ENCODE measurements at regions not wholly inside any gene's neighbourhood (a gene's known extent, or its start where the extent isn't known, plus 50 kb on each side); places are given as distances from the start of the nearest gene placed in this dataset.
"Not testable (repeated sequence)": the region's sequence is repeated elsewhere in the genome, so short reads cannot be mapped to it uniquely, and the experiment has no call there.

DNA sequence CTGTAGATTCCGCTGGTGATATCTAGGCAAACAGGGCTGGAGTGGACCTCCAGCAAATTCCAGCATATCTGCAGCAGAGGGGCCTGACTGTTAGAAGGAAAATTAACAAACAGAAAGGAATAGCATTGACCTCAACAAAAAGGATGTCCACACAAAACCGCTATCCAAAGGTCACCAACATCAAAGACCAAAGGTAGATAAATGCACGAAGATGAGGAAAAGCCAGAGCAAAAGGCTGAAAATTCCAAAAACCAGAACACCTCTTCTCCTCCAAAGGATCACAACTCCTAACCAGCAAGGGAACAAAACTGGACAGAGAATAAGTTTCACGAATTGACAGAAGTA is 134.8 kb upstream of the HS3ST4 start:
- H3K9me3 ChIP-seq (ENCODE audit: control insufficient read depth in 1 of 2, insufficient read depth in 1 of 2, low read depth in 1 of 2, low read length in 2 of 2); H3K36me3 ChIP-seq (ENCODE audit: control insufficient read depth in 1 of 2, insufficient read depth in 2 of 2, low read length in 2 of 2); H3K9me2 ChIP-seq (ENCODE audit: insufficient read depth); RAD21 ChIA-PET (ENCODE audit: low non-redundant PET in 1 of 2, low total read pairs in 2 of 2, uncharacterized antibody in 2 of 2, unreplicated experiment in 2 of 2); H3K4me3 ChIP-seq (replicated peaks in 1 of 2; ENCODE audit: low read depth in 1 of 2, low read length in 2 of 2); BruUV-seq (replicated peaks); H3K4me2 ChIP-seq (ENCODE audit: low read length); ATAC-seq; H3K27ac ChIP-seq (ENCODE audit: low read depth, low read length); DNase-seq (ENCODE audit: low read depth, low spot score); POLR2A ChIA-PET; H4K20me1 ChIP-seq (ENCODE audit: insufficient read depth); H2AFZ ChIP-seq (ENCODE audit: low read depth, low read length, poor library complexity, severe bottlenecking); H3K79me2 ChIP-seq (ENCODE audit: insufficient read depth, low read length); intact Hi-C loops (cut with micrococcal nuclease); H3K27me3 ChIP-seq (ENCODE audit: insufficient read depth, low read length); H3K4me1 ChIP-seq (ENCODE audit: control insufficient read depth in 1 of 2, insufficient read depth in 2 of 2, low read length in 2 of 2); CTCF ChIA-PET; H3K9ac ChIP-seq (ENCODE audit: low read length): not testable (repeated sequence)

DNA sequence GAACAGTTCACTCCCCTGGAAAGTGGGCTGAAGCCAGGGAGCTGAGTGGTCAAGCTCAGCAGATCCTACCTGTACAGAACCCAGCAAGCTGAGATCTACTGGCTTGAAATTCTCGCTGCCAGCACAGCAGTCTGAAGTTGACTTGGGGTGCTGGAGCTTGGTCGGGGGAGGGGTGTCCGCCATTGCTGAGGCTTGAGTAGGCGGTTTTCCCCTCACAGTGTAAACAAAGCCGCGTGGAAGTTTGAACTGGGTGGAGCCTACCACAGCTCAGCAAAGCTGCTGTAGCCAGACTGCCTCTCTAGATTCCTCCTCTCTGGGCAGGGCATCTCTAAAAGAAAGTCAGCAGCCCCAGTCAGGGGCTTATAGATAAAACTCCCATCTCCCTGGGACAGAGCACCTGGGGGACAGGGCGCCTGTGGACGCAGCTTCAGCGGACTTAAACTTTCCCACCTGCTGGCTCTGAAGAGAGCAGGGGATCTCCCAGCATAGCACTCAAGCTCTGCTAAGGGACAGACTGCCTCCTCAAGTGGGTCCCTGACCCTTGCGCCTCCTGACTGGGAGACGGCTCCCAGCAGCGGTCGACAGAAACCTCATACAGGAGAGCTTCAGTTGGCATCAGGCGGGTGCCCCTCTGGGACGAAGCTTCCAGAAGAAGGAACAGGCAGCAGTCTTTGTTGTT is 135.3 kb upstream of the HS3ST4 start:
- H3K4me3 ChIP-seq (replicated peaks in 1 of 2; ENCODE audit: low read depth in 1 of 2, low read length in 2 of 2); RAD21 ChIA-PET (ENCODE audit: low non-redundant PET in 1 of 2, low total read pairs in 2 of 2, uncharacterized antibody in 2 of 2, unreplicated experiment in 2 of 2); H3K4me2 ChIP-seq (ENCODE audit: low read length); BruUV-seq (replicated peaks); H3K9me2 ChIP-seq (ENCODE audit: insufficient read depth); H3K27ac ChIP-seq (ENCODE audit: low read depth, low read length); H3K9me3 ChIP-seq (ENCODE audit: control insufficient read depth in 1 of 2, insufficient read depth in 1 of 2, low read depth in 1 of 2, low read length in 2 of 2); H3K9ac ChIP-seq (ENCODE audit: low read length); DNase-seq (ENCODE audit: low read depth, low spot score); POLR2A ChIA-PET; intact Hi-C loops (cut with micrococcal nuclease); H3K36me3 ChIP-seq (ENCODE audit: control insufficient read depth in 1 of 2, insufficient read depth in 2 of 2, low read length in 2 of 2); CTCF ChIA-PET; H2AFZ ChIP-seq (ENCODE audit: low read depth, low read length, poor library complexity, severe bottlenecking); H3K79me2 ChIP-seq (ENCODE audit: insufficient read depth, low read length); H3K4me1 ChIP-seq (ENCODE audit: control insufficient read depth in 1 of 2, insufficient read depth in 2 of 2, low read length in 2 of 2); ATAC-seq; H3K27me3 ChIP-seq (ENCODE audit: insufficient read depth, low read length); H4K20me1 ChIP-seq (ENCODE audit: insufficient read depth): not testable (repeated sequence)

DNA sequence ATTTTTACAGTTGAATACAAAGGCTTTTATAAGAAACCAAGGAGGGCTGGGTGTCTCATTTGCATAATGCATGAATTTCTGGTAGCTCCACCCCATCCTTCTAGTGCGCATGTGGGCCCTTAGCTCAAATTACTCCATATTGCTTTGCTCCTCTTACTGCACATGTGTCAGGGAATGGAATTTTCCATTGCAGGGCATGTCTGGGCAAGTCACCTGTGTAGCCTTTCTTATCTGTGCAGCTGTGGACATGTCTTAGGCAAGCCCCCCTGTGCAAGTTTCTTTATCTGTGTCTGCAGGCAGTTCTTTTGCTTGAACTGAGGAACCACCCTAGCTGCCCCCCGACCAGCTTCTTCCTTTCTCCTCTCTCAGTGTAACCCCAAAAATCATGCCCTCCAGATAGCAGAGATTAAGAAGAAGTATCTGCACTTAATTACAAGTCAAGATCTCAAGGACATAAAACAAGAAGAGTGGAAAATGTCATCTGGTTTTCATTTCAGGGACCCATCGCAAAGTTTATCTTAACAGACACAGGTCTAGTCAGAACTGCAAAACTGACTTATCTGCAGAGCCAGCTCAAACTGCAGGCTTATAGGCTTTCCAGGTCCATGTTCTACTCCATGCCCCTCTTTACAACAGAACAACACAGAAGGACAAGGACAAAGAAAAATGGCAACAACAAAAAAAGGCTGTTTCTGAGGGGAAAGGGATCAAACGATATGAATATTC is 137.9 kb upstream of the HS3ST4 start:
- Histone ChIP-seq H2AFZ (ENCODE audit: low read depth, low read length, poor library complexity, severe bottlenecking) (no peak overlapping the region), H3K9ac (ENCODE audit: low read length) (no peak overlapping the region), H3K36me3 (ENCODE audit: control insufficient read depth in 1 of 2, insufficient read depth in 2 of 2, low read length in 2 of 2) (no peaks in the 10 kb centered on the region), H3K79me2 (ENCODE audit: insufficient read depth, low read length) (no peaks in the 10 kb centered on the region), H3K27me3 (ENCODE audit: insufficient read depth, low read length) (no peaks in the 10 kb centered on the region), H3K4me2 (ENCODE audit: low read length) (no peak overlapping the region), H3K9me3 (ENCODE audit: control insufficient read depth in 1 of 2, insufficient read depth in 1 of 2, low read depth in 1 of 2, low read length in 2 of 2) (no peaks in the 10 kb centered on the region), H3K4me3 (replicated peaks in 1 of 2; ENCODE audit: low read depth in 1 of 2, low read length in 2 of 2) (no peak overlapping the region), H3K9me2 (ENCODE audit: insufficient read depth) (no peaks in the 10 kb centered on the region), H3K4me1 (ENCODE audit: control insufficient read depth in 1 of 2, insufficient read depth in 2 of 2, low read length in 2 of 2) (no peaks in the 10 kb centered on the region), H4K20me1 (ENCODE audit: insufficient read depth) (no peaks in the 10 kb centered on the region), H3K27ac (ENCODE audit: low read depth, low read length) (no peak overlapping the region)
- ChIA-PET RAD21 (ENCODE audit: low non-redundant PET in 1 of 2, low total read pairs in 2 of 2, uncharacterized antibody in 2 of 2, unreplicated experiment in 2 of 2) (no interaction called here), POLR2A (no interaction called here), CTCF (no interaction called here)
- no TSS peak for BruUV-seq (replicated peaks)
- intact Hi-C loops (cut with micrococcal nuclease) = no loop called here
- no peak for DNase-seq (ENCODE audit: low read depth, low spot score)
- ATAC-seq = no peak
- TF ChIP-seq, protein P1, sequence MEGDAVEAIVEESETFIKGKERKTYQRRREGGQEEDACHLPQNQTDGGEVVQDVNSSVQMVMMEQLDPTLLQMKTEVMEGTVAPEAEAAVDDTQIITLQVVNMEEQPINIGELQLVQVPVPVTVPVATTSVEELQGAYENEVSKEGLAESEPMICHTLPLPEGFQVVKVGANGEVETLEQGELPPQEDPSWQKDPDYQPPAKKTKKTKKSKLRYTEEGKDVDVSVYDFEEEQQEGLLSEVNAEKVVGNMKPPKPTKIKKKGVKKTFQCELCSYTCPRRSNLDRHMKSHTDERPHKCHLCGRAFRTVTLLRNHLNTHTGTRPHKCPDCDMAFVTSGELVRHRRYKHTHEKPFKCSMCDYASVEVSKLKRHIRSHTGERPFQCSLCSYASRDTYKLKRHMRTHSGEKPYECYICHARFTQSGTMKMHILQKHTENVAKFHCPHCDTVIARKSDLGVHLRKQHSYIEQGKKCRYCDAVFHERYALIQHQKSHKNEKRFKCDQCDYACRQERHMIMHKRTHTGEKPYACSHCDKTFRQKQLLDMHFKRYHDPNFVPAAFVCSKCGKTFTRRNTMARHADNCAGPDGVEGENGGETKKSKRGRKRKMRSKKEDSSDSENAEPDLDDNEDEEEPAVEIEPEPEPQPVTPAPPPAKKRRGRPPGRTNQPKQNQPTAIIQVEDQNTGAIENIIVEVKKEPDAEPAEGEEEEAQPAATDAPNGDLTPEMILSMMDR (IDR thresholded peaks at IDR 0.05 in 2 of 3, conservative IDR thresholded peaks at IDR 0.05 in 1 of 3; ENCODE audit: borderline replicate concordance in 1 of 3, insufficient read depth in 1 of 3, low read depth in 2 of 3, low read length in 2 of 3) = no peak
- TF ChIP-seq POLR2AphosphoS5 (IDR thresholded peaks at IDR 0.05; ENCODE audit: low read depth, low read length) (no peak), ZNF274 (IDR thresholded peaks at IDR 0.05; ENCODE audit: low read depth, low read length) (no peak), ELF1 (IDR thresholded peaks at IDR 0.05; ENCODE audit: borderline replicate concordance, low read depth) (no peak), JUND (IDR thresholded peaks at IDR 0.05) (no peak), POLR2A (IDR thresholded peaks at IDR 0.05; ENCODE audit: borderline replicate concordance, extremely low read depth, insufficient read depth, insufficient read length) (no peak)

Data from HCT116 (cell line).